ENCODE measurements at regions not wholly inside any gene's neighbourhood (a gene's known extent, or its start where the extent isn't known, plus 50 kb on each side); places are given as distances from the start of the nearest gene placed in this dataset.
A peak's percentile ranks its signal among the peaks of the same experiment; 100 is the strongest.

- H3K4me3 ChIP-seq (ENCODE audit: low read depth, low read length): no peak overlapping the region
- DNase-seq (ENCODE audit: low read depth): no peak
- TF ChIP-seq CTCF (conservative IDR thresholded peaks at IDR 0.05; ENCODE audit: low read depth, low read length): no peak
Observed at GRCh38 chr13:97124206-97124605, 97.9 kb upstream of the MBNL2 start.

- peak; percentile 91 for DNase-seq (ENCODE audit: low read depth)
- TF ChIP-seq CTCF (conservative IDR thresholded peaks at IDR 0.05; ENCODE audit: low read depth, low read length): peak; percentile 52
- no peak overlapping the region for H3K4me3 ChIP-seq (ENCODE audit: low read depth, low read length)
Observed at GRCh38 chr13:97124915-97125809, 97.0 kb upstream of the MBNL2 start.

GRCh38 chr13:97125810-97126738, 96.1 kb upstream of the MBNL2 start:
- TF ChIP-seq CTCF (conservative IDR thresholded peaks at IDR 0.05; ENCODE audit: low read depth, low read length): no peak
- DNase-seq (ENCODE audit: low read depth): peak; percentile 64
- no peak overlapping the region for H3K4me3 ChIP-seq (ENCODE audit: low read depth, low read length)

- no peak for DNase-seq (ENCODE audit: low read depth)
- no peak for TF ChIP-seq CTCF (conservative IDR thresholded peaks at IDR 0.05; ENCODE audit: low read depth, low read length)
- no peak overlapping the region for H3K4me3 ChIP-seq (ENCODE audit: low read depth, low read length)
Observed at GRCh38 chr13:97127842-97128241, 94.3 kb upstream of the MBNL2 start.

GRCh38 chr13:97130190-97130589, 91.9 kb upstream of the MBNL2 start:
- TF ChIP-seq CTCF (conservative IDR thresholded peaks at IDR 0.05; ENCODE audit: low read depth, low read length): no peak
- no peak for DNase-seq (ENCODE audit: low read depth)

GRCh38 chr13:97131447-97131846, 90.7 kb upstream of the MBNL2 start:
- no peak for DNase-seq (ENCODE audit: low read depth)
- no peak overlapping the region for H3K4me3 ChIP-seq (ENCODE audit: low read depth, low read length)
- TF ChIP-seq CTCF (conservative IDR thresholded peaks at IDR 0.05; ENCODE audit: low read depth, low read length): no peak

More at GRCh38 chr13:97130190-97130589, 91.9 kb upstream of the MBNL2 start:
- H3K4me3 ChIP-seq (ENCODE audit: low read depth, low read length): no peak overlapping the region

All from choroid plexus epithelial cell (primary cell).